Brain microvascular endothelial cell (primary cell): ENCODE measurements at regions not wholly inside any gene's neighbourhood (a gene's known extent, or its start where the extent isn't known, plus 50 kb on each side); places are given as distances from the start of the nearest gene placed in this dataset.
"Not testable (repeated sequence)": the region's sequence is repeated elsewhere in the genome, so short reads cannot be mapped to it uniquely, and the experiment has no call there.

Experiments
- DNase-seq: peaks from one replicate; pipeline ENCODE4 v3.0.0-alpha.2; 2020
- H3K27ac ChIP-seq: fragments of 250-450 bp; sonication (Bioruptor Pico); 2 replicates; pipeline ENCODE4 v1.5.1; 2020; ENCODE audit warnings: mild to moderate bottlenecking, moderate library complexity
- H3K27me3 ChIP-seq: fragments of 250-450 bp; sonication (Bioruptor Pico); replicated peaks from 2 replicates; pipeline ENCODE4 v1.5.1; 2020; ENCODE audit warnings: mild to moderate bottlenecking
- H3K36me3 ChIP-seq: fragments of 250-450 bp; sonication (Bioruptor Pico); replicated peaks from 2 replicates; pipeline ENCODE4 v1.5.1; 2020; ENCODE audit warnings: mild to moderate bottlenecking
- H3K4me3 ChIP-seq: 2 replicates; pipeline ENCODE4 v1.5.1; 2011; ENCODE audit warnings: low read depth, mild to moderate bottlenecking, control low read depth, low read length, moderate library complexity
- CTCF ChIP-seq: IDR thresholded peaks from 2 replicates; pipeline ENCODE4 v1.5.1; 2011; ENCODE audit warnings: low read depth, mild to moderate bottlenecking, moderate library complexity, low read length, control low read depth, inconsistent platforms; ENCODE audit errors: missing control alignments
- in situ Hi-C: cut with HindIII; loops from 2 replicates; pipeline ENCODE4 v1.10.0; 2017; ENCODE audit warnings: low sequenced_read_pairs, low pct_ligation_motif_present

GRCh38 chr10:124323111-124323725 is 95.5 kb downstream of the OAT start:
- Histone ChIP-seq H3K27ac (no peak overlapping the region), H3K27me3 (no peaks in the 10 kb centered on the region), H3K36me3 (no peaks in the 10 kb centered on the region), H3K4me3 (no peak overlapping the region)
- peak; percentile 37 for DNase-seq
- no peak for TF ChIP-seq CTCF
- in situ Hi-C loops, result no loop called here

GRCh38 chr10:124322191-124322980 is 96.3 kb downstream of the OAT start:
- TF ChIP-seq CTCF, result no peak
- DNase-seq, result no peak
- in situ Hi-C loops, result no loop called here
- H3K36me3 ChIP-seq, result no peaks in the 10 kb centered on the region
- no peak overlapping the region for H3K27ac ChIP-seq
- no peaks in the 10 kb centered on the region for H3K27me3 ChIP-seq
- H3K4me3 ChIP-seq, result no peak overlapping the region

GRCh38 chr10:124321433-124322089 is 97.2 kb downstream of the OAT start:
- in situ Hi-C loops, result no loop called here
- no peak for TF ChIP-seq CTCF
- DNase-seq, result no peak
- H3K36me3 ChIP-seq, result no peaks in the 10 kb centered on the region
- no peaks in the 10 kb centered on the region for H3K27me3 ChIP-seq
- no peak overlapping the region for H3K4me3 ChIP-seq
- no peak overlapping the region for H3K27ac ChIP-seq

GRCh38 chr10:124320778-124321432 is 97.8 kb downstream of the OAT start:
- in situ Hi-C loops, result no loop called here
- TF ChIP-seq CTCF, result no peak
- no peak for DNase-seq
- no peaks in the 10 kb centered on the region for H3K36me3 ChIP-seq
- no peak overlapping the region for H3K4me3 ChIP-seq
- no peaks in the 10 kb centered on the region for H3K27me3 ChIP-seq
- no peak overlapping the region for H3K27ac ChIP-seq

GRCh38 chr10:124319926-124320391 is 98.8 kb downstream of the OAT start:
- no peaks in the 10 kb centered on the region for H3K36me3 ChIP-seq
- DNase-seq, result peak; percentile 61
- H3K27me3 ChIP-seq, result no peaks in the 10 kb centered on the region
- in situ Hi-C loops, result no loop called here
- no peak overlapping the region for H3K27ac ChIP-seq
- TF ChIP-seq CTCF, result no peak
- no peak overlapping the region for H3K4me3 ChIP-seq

GRCh38 chr10:124319520-124319919 is 99.2 kb downstream of the OAT start:
- H3K4me3 ChIP-seq, DNase-seq, in situ Hi-C loops, H3K27me3 ChIP-seq, H3K36me3 ChIP-seq, H3K27ac ChIP-seq: not testable (repeated sequence)
